ENCODE measurements at regions not wholly inside any gene's neighbourhood (a gene's known extent, or its start where the extent isn't known, plus 50 kb on each side); places are given as distances from the start of the nearest gene placed in this dataset.

GRCh38 chr16:66001432-66001831 lies 365.1 kb upstream of the CDH5 start:
- no peaks in the 10 kb centered on the region for H3K4me1 Mint-ChIP-seq
- no peaks in the 10 kb centered on the region for H3K27me3 Mint-ChIP-seq
- no peak for DNase-seq
- no peaks in the 10 kb centered on the region for H3K36me3 Mint-ChIP-seq
- no peak overlapping the region for H3K4me3 Mint-ChIP-seq
- H3K9me3 Mint-ChIP-seq, result no peaks in the 10 kb centered on the region
- H3K27ac Mint-ChIP-seq, result no peak overlapping the region
- CTCF ChIA-PET, result no interaction called here

- no peak for DNase-seq
- Mint-ChIP-seq H3K4me1 (no peaks in the 10 kb centered on the region), H3K27ac (no peak overlapping the region), H3K9me3 (no peaks in the 10 kb centered on the region), H3K36me3 (no peaks in the 10 kb centered on the region), H3K27me3 (no peaks in the 10 kb centered on the region), H3K4me3 (no peak overlapping the region)
- CTCF ChIA-PET, result no interaction called here
Observed at GRCh38 chr16:65998443-65998842, 368.0 kb upstream of the CDH5 start.

GRCh38 chr16:65994291-65994690 lies 372.2 kb upstream of the CDH5 start:
- DNase-seq, result no peak
- H3K4me1 Mint-ChIP-seq, result no peaks in the 10 kb centered on the region
- CTCF ChIA-PET, result no interaction called here
- H3K4me3 Mint-ChIP-seq, result no peak overlapping the region
- H3K27ac Mint-ChIP-seq, result no peak overlapping the region
- H3K9me3 Mint-ChIP-seq, result no peaks in the 10 kb centered on the region
- peaks cover 3% of the 10 kb centered on the region for H3K27me3 Mint-ChIP-seq
- no peaks in the 10 kb centered on the region for H3K36me3 Mint-ChIP-seq

- Mint-ChIP-seq H3K36me3 (no peaks in the 10 kb centered on the region), H3K9me3 (no peaks in the 10 kb centered on the region), H3K4me1 (no peaks in the 10 kb centered on the region), H3K27me3 (peaks cover 3% of the 10 kb centered on the region), H3K4me3 (no peak overlapping the region), H3K27ac (no peak overlapping the region)
- CTCF ChIA-PET, result no interaction called here
- DNase-seq, result no peak
Observed at GRCh38 chr16:65991149-65991701, 375.3 kb upstream of the CDH5 start.

- H3K9me3 Mint-ChIP-seq, result no peaks in the 10 kb centered on the region
- no peak overlapping the region for H3K4me3 Mint-ChIP-seq
- H3K27ac Mint-ChIP-seq, result no peak overlapping the region
- no peak for DNase-seq
- H3K4me1 Mint-ChIP-seq, result no peaks in the 10 kb centered on the region
- CTCF ChIA-PET, result no interaction called here
- no peaks in the 10 kb centered on the region for H3K36me3 Mint-ChIP-seq
- H3K27me3 Mint-ChIP-seq, result peaks cover 3% of the 10 kb centered on the region
Observed at GRCh38 chr16:65989861-65990604, 376.5 kb upstream of the CDH5 start.

GRCh38 chr16:65988024-65988595 lies 378.4 kb upstream of the CDH5 start:
- Mint-ChIP-seq H3K36me3 (no peaks in the 10 kb centered on the region), H3K9me3 (no peaks in the 10 kb centered on the region), H3K4me3 (no peak overlapping the region), H3K27me3 (peaks cover 3% of the 10 kb centered on the region), H3K27ac (no peak overlapping the region), H3K4me1 (no peaks in the 10 kb centered on the region)
- CTCF ChIA-PET, result no interaction called here
- DNase-seq, result no peak

GRCh38 chr16:65984296-65984695 lies 382.2 kb upstream of the CDH5 start:
- Mint-ChIP-seq H3K9me3 (no peaks in the 10 kb centered on the region), H3K27ac (no peak overlapping the region), H3K27me3 (no peaks in the 10 kb centered on the region), H3K4me3 (no peak overlapping the region), H3K4me1 (no peaks in the 10 kb centered on the region), H3K36me3 (no peaks in the 10 kb centered on the region)
- CTCF ChIA-PET, result no interaction called here
- no peak for DNase-seq

- no peaks in the 10 kb centered on the region for H3K27me3 Mint-ChIP-seq
- H3K36me3 Mint-ChIP-seq, result no peaks in the 10 kb centered on the region
- CTCF ChIA-PET, result no interaction called here
- no peaks in the 10 kb centered on the region for H3K4me1 Mint-ChIP-seq
- H3K4me3 Mint-ChIP-seq, result no peak overlapping the region
- no peak for DNase-seq
- peaks cover 3% of the 10 kb centered on the region for H3K9me3 Mint-ChIP-seq
- no peak overlapping the region for H3K27ac Mint-ChIP-seq
Observed at GRCh38 chr16:65981057-65981456, 385.4 kb upstream of the CDH5 start.

GRCh38 chr16:65975049-65975708 lies 391.3 kb upstream of the CDH5 start:
- DNase-seq, result no peak
- Mint-ChIP-seq H3K27ac (no peak overlapping the region), H3K36me3 (no peaks in the 10 kb centered on the region), H3K4me1 (no peaks in the 10 kb centered on the region), H3K4me3 (no peak overlapping the region), H3K27me3 (no peaks in the 10 kb centered on the region), H3K9me3 (peaks cover 6% of the 10 kb centered on the region)
- CTCF ChIA-PET, result no interaction called here

GRCh38 chr16:65967376-65967775 lies 399.1 kb upstream of the CDH5 start:
- CTCF ChIA-PET, result no interaction called here

GRCh38 chr16:65965628-65966027 lies 400.9 kb upstream of the CDH5 start:
- CTCF ChIA-PET, result no interaction called here
- no peak for DNase-seq
- Mint-ChIP-seq H3K4me1 (no peaks in the 10 kb centered on the region), H3K27ac (no peak overlapping the region), H3K9me3 (no peaks in the 10 kb centered on the region), H3K27me3 (no peaks in the 10 kb centered on the region), H3K36me3 (no peaks in the 10 kb centered on the region), H3K4me3 (no peak overlapping the region)

More at GRCh38 chr16:65967376-65967775, 399.1 kb upstream of the CDH5 start:
- DNase-seq, result no peak
- Mint-ChIP-seq H3K4me1 (no peaks in the 10 kb centered on the region), H3K4me3 (no peak overlapping the region), H3K36me3 (no peaks in the 10 kb centered on the region), H3K27me3 (no peaks in the 10 kb centered on the region), H3K27ac (no peak overlapping the region), H3K9me3 (no peaks in the 10 kb centered on the region)

GRCh38 chr16:65964752-65965151 lies 401.7 kb upstream of the CDH5 start:
- CTCF ChIA-PET, result no interaction called here
- Mint-ChIP-seq H3K36me3 (no peaks in the 10 kb centered on the region), H3K27ac (no peak overlapping the region), H3K4me1 (no peaks in the 10 kb centered on the region), H3K4me3 (no peak overlapping the region), H3K27me3 (no peaks in the 10 kb centered on the region), H3K9me3 (no peaks in the 10 kb centered on the region)
- DNase-seq, result no peak

GRCh38 chr16:65961476-65962143 lies 404.9 kb upstream of the CDH5 start:
- H3K27me3 Mint-ChIP-seq, result no peaks in the 10 kb centered on the region
- H3K4me1 Mint-ChIP-seq, result no peaks in the 10 kb centered on the region
- no peaks in the 10 kb centered on the region for H3K36me3 Mint-ChIP-seq
- H3K4me3 Mint-ChIP-seq, result no peak overlapping the region
- no peaks in the 10 kb centered on the region for H3K9me3 Mint-ChIP-seq
- CTCF ChIA-PET, result no interaction called here
- no peak for DNase-seq
- no peak overlapping the region for H3K27ac Mint-ChIP-seq

GRCh38 chr16:65959983-65960382 lies 406.5 kb upstream of the CDH5 start:
- no peak for DNase-seq
- no peak overlapping the region for H3K27ac Mint-ChIP-seq
- no peaks in the 10 kb centered on the region for H3K4me1 Mint-ChIP-seq
- no peaks in the 10 kb centered on the region for H3K9me3 Mint-ChIP-seq
- H3K4me3 Mint-ChIP-seq, result no peak overlapping the region
- no peaks in the 10 kb centered on the region for H3K36me3 Mint-ChIP-seq
- no peaks in the 10 kb centered on the region for H3K27me3 Mint-ChIP-seq
- CTCF ChIA-PET, result no interaction called here

Measured in activated naive CD4-positive, alpha-beta T cell treated with anti-CD3 and anti-CD28 coated beads, Interleukin-2, amount 10 ng/mL, durations not matched to agents 7 days and 5 days (primary cell).